Jurkat, Clone E6-1 (cell line): ENCODE measurements at regions not wholly inside any gene's neighbourhood (a gene's known extent, or its start where the extent isn't known, plus 50 kb on each side); places are given as distances from the start of the nearest gene placed in this dataset.

ENCODE experiments used
- DNase-seq: peaks from one replicate; pipeline ENCODE4 v3.0.0-alpha.2; 2011; ENCODE audit warnings: low read depth, low spot score
- H3K4me3 ChIP-seq: 2 replicates; pipeline ENCODE4 v1.5.1; 2011; ENCODE audit warnings: mild to moderate bottlenecking, low read length, control low read depth, moderate library complexity

- DNase-seq: no peak
- H3K4me3 ChIP-seq: no peak overlapping the region
These were observed 972.7 kb upstream of the AGA start for GRCh38 chr4:178414881-178415446.

GRCh38 chr4:178415925-178416324 is 973.7 kb upstream of the AGA start:
- no peak overlapping the region for H3K4me3 ChIP-seq
- no peak for DNase-seq

- no peak overlapping the region for H3K4me3 ChIP-seq
- no peak for DNase-seq
These were observed 981.1 kb upstream of the AGA start for GRCh38 chr4:178423366-178423765.

GRCh38 chr4:178426871-178427270 is 984.6 kb upstream of the AGA start:
- DNase-seq: no peak
- H3K4me3 ChIP-seq: no peak overlapping the region

- no peak for DNase-seq
- no peak overlapping the region for H3K4me3 ChIP-seq
These were observed 985.4 kb upstream of the AGA start for GRCh38 chr4:178427663-178428062.

GRCh38 chr4:178448372-178449035 is 1006.3 kb upstream of the AGA start:
- no peak overlapping the region for H3K4me3 ChIP-seq
- DNase-seq: no peak

- no peak overlapping the region for H3K4me3 ChIP-seq
- DNase-seq: no peak
These were observed 1008.4 kb upstream of the AGA start for GRCh38 chr4:178450614-178451013.

- no peak overlapping the region for H3K4me3 ChIP-seq
- DNase-seq: no peak
These were observed 1010.8 kb upstream of the AGA start for GRCh38 chr4:178453057-178453456.

- H3K4me3 ChIP-seq: no peak overlapping the region
- no peak for DNase-seq
These were observed 1015.0 kb upstream of the AGA start for GRCh38 chr4:178457286-178457685.

- no peak for DNase-seq
- H3K4me3 ChIP-seq: no peak overlapping the region
These were observed 1020.5 kb upstream of the AGA start for GRCh38 chr4:178462710-178463109.

- no peak overlapping the region for H3K4me3 ChIP-seq
- no peak for DNase-seq
These were observed 1021.5 kb upstream of the AGA start for GRCh38 chr4:178463747-178464146.

- H3K4me3 ChIP-seq: no peak overlapping the region
- no peak for DNase-seq
These were observed 1029.0 kb upstream of the AGA start for GRCh38 chr4:178470996-178471784.

GRCh38 chr4:178471994-178472393 is 1029.8 kb upstream of the AGA start:
- H3K4me3 ChIP-seq: no peak overlapping the region
- DNase-seq: no peak

GRCh38 chr4:178480105-178480504 is 1037.9 kb upstream of the AGA start:
- DNase-seq: no peak
- no peak overlapping the region for H3K4me3 ChIP-seq

- H3K4me3 ChIP-seq: no peak overlapping the region
- no peak for DNase-seq
These were observed 1038.6 kb upstream of the AGA start for GRCh38 chr4:178480881-178481280.

- no peak overlapping the region for H3K4me3 ChIP-seq
- DNase-seq: no peak
These were observed 1039.3 kb upstream of the AGA start for GRCh38 chr4:178481564-178481963.

- no peak for DNase-seq
- no peak overlapping the region for H3K4me3 ChIP-seq
These were observed 1080.8 kb upstream of the AGA start for GRCh38 chr4:178523038-178523437.

GRCh38 chr4:178535939-178536579 is 1093.8 kb upstream of the AGA start:
- no peak overlapping the region for H3K4me3 ChIP-seq
- DNase-seq: no peak

- no peak for DNase-seq
- H3K4me3 ChIP-seq: no peak overlapping the region
These were observed 1111.0 kb upstream of the AGA start for GRCh38 chr4:178553201-178553600.

GRCh38 chr4:178554352-178554751 is 1112.1 kb upstream of the AGA start:
- no peak overlapping the region for H3K4me3 ChIP-seq
- no peak for DNase-seq
